ENCODE measurements at regions not wholly inside any gene's neighbourhood (a gene's known extent, or its start where the extent isn't known, plus 50 kb on each side); places are given as distances from the start of the nearest gene placed in this dataset.

DNA sequence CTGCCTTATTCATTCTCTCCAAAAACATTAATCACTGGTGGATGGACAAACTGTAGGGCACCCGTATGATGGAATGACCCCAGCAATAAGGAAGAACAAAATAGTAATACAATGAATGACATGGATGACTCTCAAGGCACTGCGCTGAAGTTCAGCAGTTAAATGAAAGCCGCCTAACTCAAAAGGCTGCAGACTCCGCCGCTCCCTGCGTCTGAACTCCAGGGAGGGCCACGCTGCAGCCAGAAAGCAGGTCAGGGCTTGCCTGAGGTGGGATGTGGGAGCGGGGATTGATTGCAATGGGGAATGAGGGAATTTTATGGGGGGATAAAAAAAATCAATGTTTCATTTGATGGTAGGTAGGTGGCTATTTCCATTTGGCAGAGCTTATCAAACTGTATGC is 86.5 kb upstream of the LAPTM4A start:
- DNase-seq: no peak
- Histone ChIP-seq H3K36me3 (no peaks in the 10 kb centered on the region), H3K4me3 (no peak overlapping the region), H3K9me3 (no peaks in the 10 kb centered on the region), H3K4me1 (no peaks in the 10 kb centered on the region), H3K27ac (no peak overlapping the region), H3K27me3 (ENCODE audit: low read depth) (no peaks in the 10 kb centered on the region)
- intact Hi-C loops (cut with DNase I): no loop called here
- ATAC-seq: no peak
- TF ChIP-seq, protein P1, sequence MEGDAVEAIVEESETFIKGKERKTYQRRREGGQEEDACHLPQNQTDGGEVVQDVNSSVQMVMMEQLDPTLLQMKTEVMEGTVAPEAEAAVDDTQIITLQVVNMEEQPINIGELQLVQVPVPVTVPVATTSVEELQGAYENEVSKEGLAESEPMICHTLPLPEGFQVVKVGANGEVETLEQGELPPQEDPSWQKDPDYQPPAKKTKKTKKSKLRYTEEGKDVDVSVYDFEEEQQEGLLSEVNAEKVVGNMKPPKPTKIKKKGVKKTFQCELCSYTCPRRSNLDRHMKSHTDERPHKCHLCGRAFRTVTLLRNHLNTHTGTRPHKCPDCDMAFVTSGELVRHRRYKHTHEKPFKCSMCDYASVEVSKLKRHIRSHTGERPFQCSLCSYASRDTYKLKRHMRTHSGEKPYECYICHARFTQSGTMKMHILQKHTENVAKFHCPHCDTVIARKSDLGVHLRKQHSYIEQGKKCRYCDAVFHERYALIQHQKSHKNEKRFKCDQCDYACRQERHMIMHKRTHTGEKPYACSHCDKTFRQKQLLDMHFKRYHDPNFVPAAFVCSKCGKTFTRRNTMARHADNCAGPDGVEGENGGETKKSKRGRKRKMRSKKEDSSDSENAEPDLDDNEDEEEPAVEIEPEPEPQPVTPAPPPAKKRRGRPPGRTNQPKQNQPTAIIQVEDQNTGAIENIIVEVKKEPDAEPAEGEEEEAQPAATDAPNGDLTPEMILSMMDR (IDR thresholded peaks at IDR 0.05): no peak

DNA sequence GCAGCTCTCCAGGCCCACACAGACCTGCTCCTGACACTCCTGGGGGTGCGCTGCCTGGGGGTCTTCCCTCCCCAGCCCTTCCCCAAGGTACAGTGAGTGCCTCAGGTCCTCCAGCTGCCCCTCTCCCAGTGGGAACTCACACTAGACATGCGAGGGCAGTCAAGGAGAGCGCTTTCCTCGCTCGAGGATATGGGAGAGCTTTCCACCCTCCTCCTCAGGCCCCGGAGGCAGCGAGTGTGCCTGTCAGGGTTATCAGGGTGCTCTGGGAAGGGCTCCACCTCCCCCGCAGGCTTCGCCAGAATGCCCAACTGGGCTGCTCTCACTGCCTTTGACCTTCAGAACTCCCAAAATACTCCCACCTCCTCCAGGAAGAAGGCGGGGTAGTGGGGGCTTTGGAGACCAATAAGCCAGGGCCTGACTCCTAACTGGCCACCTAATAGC is 85.7 kb upstream of the LAPTM4A start:
- Histone ChIP-seq H3K9me3 (no peaks in the 10 kb centered on the region), H3K27ac (no peak overlapping the region), H3K4me1 (no peaks in the 10 kb centered on the region), H3K27me3 (ENCODE audit: low read depth) (no peaks in the 10 kb centered on the region), H3K4me3 (no peak overlapping the region), H3K36me3 (no peaks in the 10 kb centered on the region)
- TF ChIP-seq, protein P1 (IDR thresholded peaks at IDR 0.05): no peak
- intact Hi-C loops (cut with DNase I): no loop called here
- ATAC-seq (no peak), DNase-seq (no peak)

DNA sequence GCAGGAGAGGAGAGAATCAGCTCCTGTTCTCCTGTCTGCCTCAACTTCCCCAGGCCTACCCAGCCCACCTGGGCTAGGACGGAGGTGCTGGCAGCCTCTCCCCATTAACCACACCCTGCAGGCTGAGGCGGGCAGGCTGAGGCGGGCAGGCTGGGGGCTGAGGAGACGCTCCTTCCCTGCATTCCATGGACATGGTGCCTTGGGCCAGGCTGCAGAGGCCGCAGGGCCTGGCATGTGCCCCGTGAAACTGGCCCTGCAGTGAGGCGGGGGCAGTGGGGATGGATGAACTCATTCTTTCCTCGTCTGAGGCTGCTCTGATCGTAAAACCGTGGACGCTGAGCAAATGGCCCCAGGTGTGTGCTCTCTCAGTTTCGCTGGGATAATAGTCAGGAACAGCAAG is 84.7 kb upstream of the LAPTM4A start:
- TF ChIP-seq, protein P1 (IDR thresholded peaks at IDR 0.05): no peak
- intact Hi-C loops (cut with DNase I): no loop called here
- peak in 1 of 2 donors; percentile 4 for ATAC-seq

DNA sequence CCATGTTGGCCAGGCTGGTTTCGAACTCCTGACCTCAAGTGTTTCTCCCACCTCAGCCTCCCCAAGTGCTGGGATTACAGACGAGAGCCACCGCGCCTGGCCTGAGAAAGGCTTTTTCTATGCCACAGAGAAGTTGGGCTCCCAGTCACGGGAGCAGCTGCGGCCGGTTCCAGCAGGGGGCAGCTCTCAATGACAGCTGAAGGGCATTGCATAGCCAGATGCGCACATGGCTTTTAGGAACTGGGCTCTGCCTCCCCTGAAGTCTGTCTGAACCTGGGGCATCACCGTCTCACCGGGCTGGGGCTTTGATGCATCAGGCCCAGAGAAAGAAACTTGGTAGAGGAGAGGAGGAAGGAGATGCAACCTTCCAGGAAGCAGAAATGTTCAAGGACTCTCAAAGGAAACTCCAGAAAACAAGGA is 84.2 kb upstream of the LAPTM4A start:
- no peaks in the 10 kb centered on the region for H3K27me3 ChIP-seq (ENCODE audit: low read depth)
- H3K4me1 ChIP-seq: no peaks in the 10 kb centered on the region
- peak; percentile 80 for DNase-seq
- intact Hi-C loops (cut with DNase I): no loop called here
- H3K36me3 ChIP-seq: no peaks in the 10 kb centered on the region
- peak; percentile 80 to 89 for ATAC-seq
- H3K4me3 ChIP-seq: no peak overlapping the region
- H3K9me3 ChIP-seq: no peaks in the 10 kb centered on the region
- no peak overlapping the region for H3K27ac ChIP-seq
- TF ChIP-seq, protein P1 (IDR thresholded peaks at IDR 0.05): peak; percentile 73

More for the DNA sequence above, 84.7 kb upstream of the LAPTM4A start:
- Histone ChIP-seq H3K4me3 (no peak overlapping the region), H3K4me1 (no peaks in the 10 kb centered on the region), H3K27ac (no peak overlapping the region), H3K27me3 (ENCODE audit: low read depth) (no peaks in the 10 kb centered on the region), H3K36me3 (no peaks in the 10 kb centered on the region), H3K9me3 (no peaks in the 10 kb centered on the region)
- no peak for DNase-seq

DNA sequence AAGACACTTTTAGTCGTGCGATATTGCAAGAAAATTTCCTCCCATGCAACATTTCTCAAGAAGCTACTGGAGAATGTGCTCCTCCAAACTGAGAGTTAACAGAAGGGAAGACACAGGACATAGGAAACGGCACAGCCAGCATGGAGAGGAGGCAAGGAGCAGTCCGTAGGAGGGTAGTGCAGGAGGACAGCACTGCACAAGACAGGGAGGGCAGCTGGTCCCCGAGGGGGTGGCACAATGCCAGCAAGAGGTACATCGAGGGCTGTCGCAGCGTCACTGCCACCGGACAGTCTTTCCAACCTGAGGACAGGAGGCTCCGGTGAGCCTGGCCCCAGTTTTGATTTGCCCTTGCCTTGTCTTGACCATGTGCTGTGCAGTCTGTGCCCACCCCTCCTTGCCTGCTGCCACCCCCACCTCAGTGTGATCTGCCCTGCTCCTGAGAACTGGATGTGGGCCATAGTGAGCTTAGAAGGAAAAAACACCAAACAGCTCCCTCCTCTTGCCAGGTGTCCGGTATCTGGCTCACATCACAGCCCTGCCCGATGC is 81.6 kb upstream of the LAPTM4A start:
- H3K4me1 ChIP-seq: no peaks in the 10 kb centered on the region
- DNase-seq (no peak), ATAC-seq (no peak)
- TF ChIP-seq, protein P1 (IDR thresholded peaks at IDR 0.05): no peak
- no peaks in the 10 kb centered on the region for H3K36me3 ChIP-seq
- no peaks in the 10 kb centered on the region for H3K27me3 ChIP-seq (ENCODE audit: low read depth)
- H3K27ac ChIP-seq: no peak overlapping the region
- intact Hi-C loops (cut with DNase I): no loop called here
- H3K4me3 ChIP-seq: no peak overlapping the region
- H3K9me3 ChIP-seq: no peaks in the 10 kb centered on the region
